H1 (cell line): ENCODE measurements at regions not wholly inside any gene's neighbourhood (a gene's known extent, or its start where the extent isn't known, plus 50 kb on each side); places are given as distances from the start of the nearest gene placed in this dataset.

ENCODE experiments used
- CEBPB ChIP-seq: IDR thresholded peaks from 2 replicates; pipeline ENCODE4 v1.6.1; 2012; ENCODE audit warnings: low read depth, low read length
- NANOG ChIP-seq: IDR thresholded peaks from 2 replicates; pipeline ENCODE4 v1.6.1; 2011; ENCODE audit warnings: low read length, low read depth, mild to moderate bottlenecking, inconsistent platforms; ENCODE audit not compliant: insufficient read depth, poor library complexity, severe bottlenecking
- RAD21 ChIP-seq, 2 experiments: IDR thresholded peaks in 1 of 2; conservative IDR thresholded peaks in 1 of 2; 2 replicates each; pipeline ENCODE4 v1.6.1; 2011; ENCODE audit warnings: low read depth in 2 of 2, low read length in 2 of 2, improper control_type of control experiment in 1 of 2, inconsistent platforms in 1 of 2, mild to moderate bottlenecking in 1 of 2, moderate library complexity in 1 of 2

GRCh38 chr2:88831792-88832248 lies 140.3 kb downstream of the RPIA start (continued):
- peak; percentile 98 for TF ChIP-seq RAD21 (IDR thresholded peaks at IDR 0.05 in 1 of 2, conservative IDR thresholded peaks at IDR 0.05 in 1 of 2; ENCODE audit: low read depth in 2 of 2, low read length in 2 of 2)
- no peak for TF ChIP-seq NANOG
- TF ChIP-seq CEBPB = no peak
